GM12878 (cell line): ENCODE measurements at regions not wholly inside any gene's neighbourhood (a gene's known extent, or its start where the extent isn't known, plus 50 kb on each side); places are given as distances from the start of the nearest gene placed in this dataset.

Source experiments
- ATAC-seq: fragments of 200-7000 bp; cut with Tn5 transposase; 3 replicates; pipeline ENCODE4 v1.9.1; 2020; ENCODE audit warnings: mild to moderate bottlenecking, moderate library complexity
- BruUV-seq: library from RNA; stranded (reverse); fragments of 400-500 nt; replicated peaks from 2 replicates; lab custom pipeline; 2021; lab: Mats Ljungman, UMichigan
- CTCF ChIA-PET: fragments of 300-600 bp; sonication (Branson Sonifier 250); formaldehyde crosslinking; extraction: SDS; loops from one replicate; lab custom pipeline; 2021; ENCODE audit warnings: inconsistent platforms; lab: Yijun Ruan, JAX
- POLR2A ChIA-PET: fragments of 350-600 bp; formaldehyde crosslinking; extraction: SDS; loops from one replicate; lab custom pipeline; 2021; ENCODE audit warnings: inconsistent platforms; lab: Charles Lee
- RAD21 ChIA-PET: fragments of 300-600 bp; sonication (Branson Sonifier 250); formaldehyde crosslinking; loops from one replicate; lab custom pipeline; 2023; ENCODE audit warnings: antibody characterized with exemption; ENCODE audit not compliant: unreplicated experiment; lab: Charles Lee
- SMC1A ChIA-PET: fragments of 300-600 bp; sonication (Branson Sonifier 250); formaldehyde crosslinking; loops from one replicate; lab custom pipeline; 2023; ENCODE audit not compliant: unreplicated experiment, uncharacterized antibody; lab: Charles Lee
- DNase-seq: peaks from one replicate; pipeline ENCODE4 v3.0.0-alpha.2; 2011; ENCODE audit warnings: low read depth, low spot score
- FAIRE-seq: peaks from 3 replicates; lab custom pipeline; 2011; peaks lifted over from hg19 to GRCh38; lab: Jason Lieb, UNC
- H2AFZ ChIP-seq: 2 replicates; pipeline ENCODE4 v1.6.0; 2011; ENCODE audit warnings: low read depth, low read length, control low read depth; ENCODE audit not compliant: control insufficient read depth
- H3K27ac ChIP-seq: 2 replicates; pipeline ENCODE4 v1.5.1; 2011; ENCODE audit warnings: control low read depth; ENCODE audit not compliant: control insufficient read depth, insufficient read depth
- H3K27me3 ChIP-seq, 2 experiments: replicated peaks in 1 of 2; 2 replicates each; pipeline versions ENCODE4 v1.6.0 to v1.6.1; 2011; ENCODE audit warnings: low read length in 1 of 2; ENCODE audit not compliant: control insufficient read depth in 2 of 2, insufficient read depth in 2 of 2
- H3K36me3 ChIP-seq, 2 experiments: 2 replicates each; pipeline ENCODE4 v1.5.1; 2011; ENCODE audit warnings: low read length in 1 of 2; ENCODE audit not compliant: control insufficient read depth in 2 of 2, insufficient read depth in 2 of 2
- H3K4me1 ChIP-seq: 2 replicates; pipeline ENCODE4 v1.6.1; 2011; ENCODE audit warnings: mild to moderate bottlenecking, low read length, moderate library complexity, mixed read lengths; ENCODE audit not compliant: control insufficient read depth, insufficient read depth
- H3K4me2 ChIP-seq: 2 replicates; pipeline ENCODE4 v1.6.0; 2011; ENCODE audit warnings: control low read depth; ENCODE audit not compliant: control insufficient read depth, insufficient read depth
- H3K4me3 ChIP-seq: fragments of 200-600 bp; sonication (generic); 2 replicates; pipeline ENCODE4 v1.5.1; 2016
- H3K79me2 ChIP-seq: 2 replicates; pipeline ENCODE4 v1.6.0; 2011; ENCODE audit warnings: low read length; ENCODE audit not compliant: control insufficient read depth, insufficient read depth
- H3K9ac ChIP-seq: 2 replicates; pipeline ENCODE4 v1.8.0; 2011; ENCODE audit warnings: low read length, control low read depth, mixed read lengths; ENCODE audit not compliant: control insufficient read depth, insufficient read depth
- H3K9me3 ChIP-seq: replicated peaks from 3 replicates; pipeline ENCODE4 v1.5.1; 2011; ENCODE audit warnings: mild to moderate bottlenecking, low read length; ENCODE audit not compliant: control insufficient read depth, insufficient read depth
- H4K20me1 ChIP-seq: 2 replicates; pipeline ENCODE4 v1.6.0; 2011; ENCODE audit not compliant: control insufficient read depth, insufficient read depth
- BCL11A ChIP-seq: IDR thresholded peaks from 2 replicates; pipeline ENCODE4 v1.6.1; 2011; ENCODE audit warnings: low read depth, low read length
- BHLHE40 ChIP-seq, 2 experiments: fragments of 450-650 bp in 1 of 2; IDR thresholded peaks; 2 replicates each; pipeline ENCODE4 v1.6.1; 2011 to 2017; ENCODE audit warnings: low read depth in 2 of 2, borderline replicate concordance in 1 of 2, improper control_type of control experiment in 1 of 2, low read length in 1 of 2, mild to moderate bottlenecking in 1 of 2
- CHD1 ChIP-seq: IDR thresholded peaks from 2 replicates; pipeline ENCODE4 v1.6.1; 2012; ENCODE audit warnings: low read depth, low read length, improper control_type of control experiment
- EED ChIP-seq: sonication (generic); IDR thresholded peaks from 2 replicates; pipeline ENCODE4 v1.6.1; 2016; ENCODE audit warnings: antibody characterized with exemption, low read depth
- JUNB ChIP-seq: IDR thresholded peaks from 2 replicates; pipeline ENCODE4 v1.6.1; 2016; ENCODE audit warnings: antibody characterized with exemption, mild to moderate bottlenecking
- MYB ChIP-seq: fragments of 150-350 bp; IDR thresholded peaks from 2 replicates; pipeline ENCODE4 v1.6.1; 2014; ENCODE audit warnings: mild to moderate bottlenecking, low read depth, low read length, borderline replicate concordance
- NR2C1 ChIP-seq: fragments of 450-650 bp; IDR thresholded peaks from 2 replicates; pipeline ENCODE4 v1.6.1; 2017; ENCODE audit warnings: antibody characterized with exemption, mild to moderate bottlenecking, moderate library complexity
- PAX5 ChIP-seq: IDR thresholded peaks from 2 replicates; pipeline ENCODE4 v1.6.1; 2011; ENCODE audit warnings: low read depth, low read length, borderline replicate concordance
- RAD21 ChIP-seq: IDR thresholded peaks from 2 replicates; pipeline ENCODE4 v1.6.1; 2011; ENCODE audit warnings: mild to moderate bottlenecking, low read depth, low read length, moderate library complexity; ENCODE audit not compliant: insufficient read depth
- RB1 ChIP-seq: fragments of 450-650 bp; formaldehyde crosslinking; IDR thresholded peaks from 2 replicates; pipeline ENCODE4 v1.6.1; 2017; ENCODE audit warnings: mild to moderate bottlenecking, borderline replicate concordance
- RUNX3 ChIP-seq: IDR thresholded peaks from 2 replicates; pipeline ENCODE4 v1.6.1; 2012; ENCODE audit warnings: low read length, inconsistent platforms
- SMAD1 ChIP-seq: fragments of 450-650 bp; IDR thresholded peaks from 2 replicates; pipeline ENCODE4 v1.6.1; 2018; ENCODE audit warnings: mild to moderate bottlenecking, low read depth; ENCODE audit not compliant: partially characterized antibody
- TAF1 ChIP-seq: IDR thresholded peaks from 2 replicates; pipeline ENCODE4 v1.6.1; 2011; ENCODE audit warnings: mild to moderate bottlenecking, low read depth, low read length, borderline replicate concordance
- YBX1 ChIP-seq: fragments of 450-650 bp; IDR thresholded peaks from 2 replicates; pipeline ENCODE4 v1.6.1; 2016; ENCODE audit warnings: antibody characterized with exemption
- ZNF207 ChIP-seq: fragments of 450-650 bp; IDR thresholded peaks from 2 replicates; pipeline ENCODE4 v1.6.1; 2014; ENCODE audit warnings: antibody characterized with exemption, mild to moderate bottlenecking, borderline replicate concordance
- ZNF217 ChIP-seq: fragments of 450-650 bp; IDR thresholded peaks from 2 replicates; pipeline ENCODE4 v1.6.1; 2017; ENCODE audit warnings: antibody characterized with exemption, mild to moderate bottlenecking
- ZNF24 ChIP-seq: fragments of 450-650 bp; IDR thresholded peaks from 2 replicates; pipeline ENCODE4 v1.6.1; 2017; ENCODE audit warnings: antibody characterized with exemption, mild to moderate bottlenecking
- WGBS: methylation state at CpG from one replicate; pipeline ENCODE4 v1.1.6; 2016; ENCODE audit warnings: low lambda C conversion rate; ENCODE audit not compliant: insufficient replicate concordance, insufficient coverage; ENCODE audit errors: missing lambda C conversion rate; 5-methylcytosine and 5-hydroxymethylcytosine counted together
- in situ Hi-C: fragments of 300-500 bp; cut with MboI; formaldehyde crosslinking; loops from 9 replicates; pipeline ENCODE4 v1.14.3; 2018; ENCODE audit warnings: mixed read lengths
- intact Hi-C: fragments of 100-400 bp; cut with micrococcal nuclease; formaldehyde crosslinking; loops from one replicate; pipeline ENCODE4 v1.14.2; 2022; ENCODE audit not compliant: unreplicated experiment
- TF ChIP-seq, protein P1 (sequence below): fragments of 450-650 bp; IDR thresholded peaks from 2 replicates; pipeline ENCODE4 v1.6.1; 2016; ENCODE audit warnings: mild to moderate bottlenecking
- TF ChIP-seq, protein P2 (sequence below): IDR thresholded peaks from 2 replicates; pipeline ENCODE4 v1.6.1; 2011; ENCODE audit warnings: low read depth, mild to moderate bottlenecking, low read length, moderate library complexity, borderline replicate concordance; ENCODE audit errors: extremely low read depth
- TF ChIP-seq, protein P3 (sequence below): fragments of 450-650 bp; IDR thresholded peaks from 2 replicates; pipeline ENCODE4 v1.6.1; 2017; ENCODE audit warnings: mild to moderate bottlenecking, low read depth, inconsistent platforms; ENCODE audit not compliant: poor library complexity, severe bottlenecking
- TF ChIP-seq, protein P4 (sequence below): IDR thresholded peaks from 2 replicates; pipeline ENCODE4 v1.6.1; 2011; ENCODE audit warnings: mild to moderate bottlenecking, low read depth, low read length, moderate library complexity; ENCODE audit not compliant: insufficient replicate concordance

DNA sequence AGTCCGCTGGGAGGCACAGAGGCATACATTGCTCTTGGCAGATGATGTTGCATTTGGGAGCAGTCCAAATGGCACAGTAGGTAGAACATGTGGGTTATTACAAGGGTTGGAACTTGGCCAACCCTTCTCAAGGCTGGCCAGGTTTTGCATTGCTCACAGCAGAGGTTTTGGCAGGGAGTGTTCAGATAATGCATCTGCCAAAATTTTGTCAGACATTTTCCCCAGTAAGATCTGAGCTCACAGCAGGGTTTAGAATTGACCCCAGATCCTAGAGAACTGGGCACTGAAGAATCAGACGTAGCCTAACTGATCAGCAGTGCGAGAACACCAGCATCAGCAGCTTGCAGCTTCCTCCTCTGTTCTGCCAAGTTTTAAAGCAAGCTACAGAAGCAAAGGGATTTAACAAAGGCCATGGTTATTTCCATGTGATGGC, 468.8 kb upstream of the KIF2B start (continued):
- TF ChIP-seq, protein P1, sequence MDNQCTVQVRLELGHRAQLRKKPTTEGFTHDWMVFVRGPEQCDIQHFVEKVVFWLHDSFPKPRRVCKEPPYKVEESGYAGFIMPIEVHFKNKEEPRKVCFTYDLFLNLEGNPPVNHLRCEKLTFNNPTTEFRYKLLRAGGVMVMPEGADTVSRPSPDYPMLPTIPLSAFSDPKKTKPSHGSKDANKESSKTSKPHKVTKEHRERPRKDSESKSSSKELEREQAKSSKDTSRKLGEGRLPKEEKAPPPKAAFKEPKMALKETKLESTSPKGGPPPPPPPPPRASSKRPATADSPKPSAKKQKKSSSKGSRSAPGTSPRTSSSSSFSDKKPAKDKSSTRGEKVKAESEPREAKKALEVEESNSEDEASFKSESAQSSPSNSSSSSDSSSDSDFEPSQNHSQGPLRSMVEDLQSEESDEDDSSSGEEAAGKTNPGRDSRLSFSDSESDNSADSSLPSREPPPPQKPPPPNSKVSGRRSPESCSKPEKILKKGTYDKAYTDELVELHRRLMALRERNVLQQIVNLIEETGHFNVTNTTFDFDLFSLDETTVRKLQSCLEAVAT = no peak
- TF ChIP-seq, protein P2, sequence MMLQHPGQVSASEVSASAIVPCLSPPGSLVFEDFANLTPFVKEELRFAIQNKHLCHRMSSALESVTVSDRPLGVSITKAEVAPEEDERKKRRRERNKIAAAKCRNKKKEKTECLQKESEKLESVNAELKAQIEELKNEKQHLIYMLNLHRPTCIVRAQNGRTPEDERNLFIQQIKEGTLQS = no peak
- TF ChIP-seq YBX1 (no peak), ZNF24 (no peak), TAF1 (no peak), ZNF207 (no peak), EED (no peak), RB1 (no peak), CHD1 (no peak), RAD21 (no peak), PAX5 (no peak)
- TF ChIP-seq, all 136 proteins: peak for 0

DNA sequence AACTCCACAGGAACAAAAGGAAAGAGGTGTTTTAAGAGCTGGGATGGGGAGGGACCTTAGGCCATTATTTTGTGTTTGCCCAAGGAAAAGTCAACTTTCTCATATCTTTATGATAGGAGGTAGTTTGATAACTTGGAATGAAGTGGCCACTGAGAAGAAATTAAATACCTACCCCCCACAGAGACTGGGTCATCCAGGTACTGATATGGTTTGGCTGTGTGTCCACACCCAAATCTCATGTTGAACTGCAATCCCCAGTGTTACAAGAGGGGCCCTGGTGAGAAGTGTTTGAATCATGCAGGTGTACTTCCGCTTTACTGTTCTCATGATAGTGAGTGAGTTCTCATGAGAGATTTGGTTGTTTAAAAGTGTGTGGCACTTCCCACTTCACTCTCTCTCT, 477.9 kb upstream of the KIF2B start:
- Histone ChIP-seq H3K27ac (no peak overlapping the region), H3K4me1 (no peaks in the 10 kb centered on the region), H3K9me3 (no peaks in the 10 kb centered on the region), H3K4me2 (no peak overlapping the region), H4K20me1 (no peaks in the 10 kb centered on the region), H3K4me3 (no peak overlapping the region), H3K9ac (no peak overlapping the region), H2AFZ (no peak overlapping the region), H3K36me3 (no peaks in the 10 kb centered on the region), H3K27me3 (no peaks in the 10 kb centered on the region), H3K79me2 (no peaks in the 10 kb centered on the region)
- no peak for FAIRE-seq
- no peak for ATAC-seq
- CTCF ChIA-PET = no interaction called here
- RAD21 ChIA-PET = no interaction called here
- intact Hi-C loops = no loop called here
- no TSS peak for BruUV-seq
- WGBS = 0% methylated on average over 1 of the region's 1 CpG
- SMC1A ChIA-PET = no interaction called here
- in situ Hi-C loops = no loop called here
- DNase-seq = no peak
- POLR2A ChIA-PET = no interaction called here
- TF ChIP-seq RUNX3 (no peak), NR2C1 (no peak), JUNB (no peak), ZNF217 (no peak), BCL11A (no peak), MYB (no peak), SMAD1 (no peak), BHLHE40 (IDR thresholded peaks at IDR 0.05; ENCODE audit: borderline replicate concordance in 1 of 2, low read depth in 2 of 2, low read length in 1 of 2) (no peak)
- TF ChIP-seq, protein P3, sequence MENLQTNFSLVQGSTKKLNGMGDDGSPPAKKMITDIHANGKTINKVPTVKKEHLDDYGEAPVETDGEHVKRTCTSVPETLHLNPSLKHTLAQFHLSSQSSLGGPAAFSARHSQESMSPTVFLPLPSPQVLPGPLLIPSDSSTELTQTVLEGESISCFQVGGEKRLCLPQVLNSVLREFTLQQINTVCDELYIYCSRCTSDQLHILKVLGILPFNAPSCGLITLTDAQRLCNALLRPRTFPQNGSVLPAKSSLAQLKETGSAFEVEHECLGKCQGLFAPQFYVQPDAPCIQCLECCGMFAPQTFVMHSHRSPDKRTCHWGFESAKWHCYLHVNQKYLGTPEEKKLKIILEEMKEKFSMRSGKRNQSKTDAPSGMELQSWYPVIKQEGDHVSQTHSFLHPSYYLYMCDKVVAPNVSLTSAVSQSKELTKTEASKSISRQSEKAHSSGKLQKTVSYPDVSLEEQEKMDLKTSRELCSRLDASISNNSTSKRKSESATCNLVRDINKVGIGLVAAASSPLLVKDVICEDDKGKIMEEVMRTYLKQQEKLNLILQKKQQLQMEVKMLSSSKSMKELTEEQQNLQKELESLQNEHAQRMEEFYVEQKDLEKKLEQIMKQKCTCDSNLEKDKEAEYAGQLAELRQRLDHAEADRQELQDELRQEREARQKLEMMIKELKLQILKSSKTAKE = no peak
- TF ChIP-seq, protein P4, sequence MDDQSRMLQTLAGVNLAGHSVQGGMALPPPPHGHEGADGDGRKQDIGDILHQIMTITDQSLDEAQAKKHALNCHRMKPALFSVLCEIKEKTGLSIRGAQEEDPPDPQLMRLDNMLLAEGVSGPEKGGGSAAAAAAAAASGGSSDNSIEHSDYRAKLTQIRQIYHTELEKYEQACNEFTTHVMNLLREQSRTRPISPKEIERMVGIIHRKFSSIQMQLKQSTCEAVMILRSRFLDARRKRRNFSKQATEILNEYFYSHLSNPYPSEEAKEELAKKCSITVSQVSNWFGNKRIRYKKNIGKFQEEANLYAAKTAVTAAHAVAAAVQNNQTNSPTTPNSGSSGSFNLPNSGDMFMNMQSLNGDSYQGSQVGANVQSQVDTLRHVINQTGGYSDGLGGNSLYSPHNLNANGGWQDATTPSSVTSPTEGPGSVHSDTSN = no peak
